ENCODE measurements at regions not wholly inside any gene's neighbourhood (a gene's known extent, or its start where the extent isn't known, plus 50 kb on each side); places are given as distances from the start of the nearest gene placed in this dataset.
"Not testable (repeated sequence)": the region's sequence is repeated elsewhere in the genome, so short reads cannot be mapped to it uniquely, and the experiment has no call there.

DNA sequence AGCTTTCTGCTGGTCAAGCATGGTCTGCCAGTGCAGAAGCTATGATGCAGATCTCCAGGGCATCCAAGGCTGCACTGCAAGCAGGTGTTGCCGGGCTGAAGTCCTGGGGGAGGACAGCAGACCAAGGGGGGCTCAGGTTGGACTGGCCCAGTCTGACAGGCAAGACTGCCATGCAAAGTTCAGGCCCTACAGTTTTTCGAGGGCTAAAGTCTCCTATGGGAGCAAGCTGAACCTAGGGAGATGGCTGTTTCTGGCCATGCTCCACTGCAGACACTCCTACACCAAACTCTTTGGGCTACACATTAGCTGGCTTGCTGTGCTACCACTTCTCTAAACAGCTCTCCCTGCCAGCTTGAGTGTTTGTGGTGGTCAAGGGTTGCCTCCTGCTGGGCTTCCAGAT lies 130.0 kb upstream of the SYNCRIP start:
- no peak overlapping the region for H3K4me3 ChIP-seq (ENCODE audit: low read length in 3 of 3)
- H3K9me3 ChIP-seq (ENCODE audit: control insufficient read depth in 3 of 3, low read length in 3 of 3), result no peaks in the 10 kb centered on the region
- no peaks in the 10 kb centered on the region for H3K4me1 ChIP-seq (ENCODE audit: control insufficient read depth in 3 of 3, insufficient read depth in 3 of 3, low read length in 3 of 3)
- no peak overlapping the region for H3K9ac ChIP-seq (ENCODE audit: low read depth in 1 of 3, low read length in 3 of 3)
- peaks cover 0 to 4% (median 0%) of the 10 kb centered on the region in 3 donors for H3K27me3 ChIP-seq (ENCODE audit: control insufficient read depth in 3 of 3, insufficient read depth in 3 of 3, low read length in 3 of 3)
- H3K27ac ChIP-seq (ENCODE audit: low read depth, low read length), result no peak overlapping the region
- H3K36me3 ChIP-seq (ENCODE audit: control insufficient read depth in 3 of 3, insufficient read depth in 3 of 3, low read length in 3 of 3), result no peaks in the 10 kb centered on the region

DNA sequence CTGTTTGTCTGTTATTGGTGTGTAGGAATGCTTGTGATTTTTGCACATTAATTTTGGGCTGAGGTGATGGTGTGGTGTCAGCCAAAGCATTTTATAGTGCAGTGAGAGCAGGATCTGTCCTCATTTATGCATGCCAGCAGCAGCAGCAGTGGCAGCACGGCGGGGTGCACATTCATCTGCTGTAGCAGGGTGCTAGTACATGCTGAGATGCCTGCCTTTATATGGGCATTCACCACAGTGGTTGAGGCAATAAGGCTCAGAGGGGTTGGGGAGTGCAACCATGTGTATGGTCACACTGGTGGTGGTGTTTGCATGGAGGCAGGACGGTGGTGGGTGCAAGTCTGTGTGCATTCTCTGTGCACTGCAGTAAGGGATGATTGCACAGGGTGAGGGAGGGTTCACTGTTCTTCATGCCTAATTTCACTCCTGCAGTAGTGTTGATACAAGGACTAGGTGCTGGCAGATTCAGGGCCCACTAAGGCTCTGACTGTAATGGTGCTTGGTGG lies 129.3 kb upstream of the SYNCRIP start:
- no peak overlapping the region for H3K9ac ChIP-seq (ENCODE audit: low read depth in 1 of 3, low read length in 3 of 3)
- no peaks in the 10 kb centered on the region for H3K36me3 ChIP-seq (ENCODE audit: control insufficient read depth in 3 of 3, insufficient read depth in 3 of 3, low read length in 3 of 3)
- H3K27ac ChIP-seq (ENCODE audit: low read depth, low read length), result no peak overlapping the region

DNA sequence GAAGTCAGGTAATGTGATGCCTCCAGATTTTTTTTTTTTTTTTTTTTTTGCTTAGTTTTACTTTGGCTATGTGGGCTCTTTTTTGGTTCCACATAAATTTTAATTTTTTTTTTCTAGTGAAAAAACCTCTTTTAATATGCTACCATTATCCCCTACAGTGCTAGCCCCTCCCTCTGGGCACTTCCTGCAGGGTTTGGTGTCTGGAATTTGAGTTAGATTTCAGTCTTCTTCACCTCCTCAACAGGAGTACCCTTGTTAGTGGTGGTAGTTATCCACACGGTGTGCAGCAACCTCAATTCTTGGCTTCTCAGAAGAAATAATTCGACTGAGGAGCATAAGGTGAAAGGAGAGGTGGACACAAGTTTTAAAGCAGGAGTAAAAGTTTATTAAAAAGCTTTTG lies 128.8 kb upstream of the SYNCRIP start:
- Histone ChIP-seq H3K9me3 (ENCODE audit: control insufficient read depth in 3 of 3, low read length in 3 of 3) (no peaks in the 10 kb centered on the region), H3K9ac (ENCODE audit: low read depth in 1 of 3, low read length in 3 of 3) (no peak overlapping the region), H3K27me3 (ENCODE audit: control insufficient read depth in 3 of 3, insufficient read depth in 3 of 3, low read length in 3 of 3) (peaks cover 0 to 4% (median 0%) of the 10 kb centered on the region in 3 donors), H3K36me3 (ENCODE audit: control insufficient read depth in 3 of 3, insufficient read depth in 3 of 3, low read length in 3 of 3) (no peaks in the 10 kb centered on the region), H3K4me3 (ENCODE audit: low read length in 3 of 3) (no peak overlapping the region), H3K27ac (ENCODE audit: low read depth, low read length) (no peak overlapping the region), H3K4me1 (ENCODE audit: control insufficient read depth in 3 of 3, insufficient read depth in 3 of 3, low read length in 3 of 3) (no peaks in the 10 kb centered on the region)

More for the DNA sequence above, 129.3 kb upstream of the SYNCRIP start:
- no peaks in the 10 kb centered on the region for H3K4me1 ChIP-seq (ENCODE audit: control insufficient read depth in 3 of 3, insufficient read depth in 3 of 3, low read length in 3 of 3)
- no peak overlapping the region for H3K4me3 ChIP-seq (ENCODE audit: low read length in 3 of 3)
- H3K27me3 ChIP-seq (ENCODE audit: control insufficient read depth in 3 of 3, insufficient read depth in 3 of 3, low read length in 3 of 3), result peaks cover 0 to 4% (median 0%) of the 10 kb centered on the region in 3 donors
- no peaks in the 10 kb centered on the region for H3K9me3 ChIP-seq (ENCODE audit: control insufficient read depth in 3 of 3, low read length in 3 of 3)

DNA sequence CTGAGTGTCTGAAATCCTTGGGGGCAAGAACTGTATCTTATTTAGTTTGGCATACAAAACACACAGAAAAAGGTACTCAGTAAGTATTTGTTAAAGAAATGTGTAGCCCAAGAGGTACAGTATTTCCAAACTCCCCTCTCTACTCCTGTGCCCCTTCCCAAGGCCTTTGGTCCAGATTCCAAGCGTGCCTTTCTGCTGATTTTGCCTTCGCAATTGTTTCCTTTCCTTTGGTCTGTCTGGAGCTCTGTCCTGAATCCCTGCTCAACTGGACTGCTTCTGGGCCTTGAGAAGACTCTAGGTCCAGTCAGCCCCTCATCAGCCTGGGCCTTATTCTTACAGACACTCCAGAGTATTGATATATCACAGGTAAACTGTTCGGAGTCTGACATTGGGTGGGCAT lies 122.2 kb upstream of the SYNCRIP start:
- H3K36me3 ChIP-seq (ENCODE audit: control insufficient read depth in 3 of 3, insufficient read depth in 3 of 3, low read length in 3 of 3), result no peaks in the 10 kb centered on the region
- H3K9me3 ChIP-seq (ENCODE audit: control insufficient read depth in 3 of 3, low read length in 3 of 3), result no peaks in the 10 kb centered on the region
- no peaks in the 10 kb centered on the region for H3K4me1 ChIP-seq (ENCODE audit: control insufficient read depth in 3 of 3, insufficient read depth in 3 of 3, low read length in 3 of 3)
- no peaks in the 10 kb centered on the region for H3K27me3 ChIP-seq (ENCODE audit: control insufficient read depth in 3 of 3, insufficient read depth in 3 of 3, low read length in 3 of 3)
- no peak overlapping the region for H3K9ac ChIP-seq (ENCODE audit: low read depth in 1 of 3, low read length in 3 of 3)
- no peak overlapping the region for H3K27ac ChIP-seq (ENCODE audit: low read depth, low read length)
- H3K4me3 ChIP-seq (ENCODE audit: low read length in 3 of 3), result no peak overlapping the region

DNA sequence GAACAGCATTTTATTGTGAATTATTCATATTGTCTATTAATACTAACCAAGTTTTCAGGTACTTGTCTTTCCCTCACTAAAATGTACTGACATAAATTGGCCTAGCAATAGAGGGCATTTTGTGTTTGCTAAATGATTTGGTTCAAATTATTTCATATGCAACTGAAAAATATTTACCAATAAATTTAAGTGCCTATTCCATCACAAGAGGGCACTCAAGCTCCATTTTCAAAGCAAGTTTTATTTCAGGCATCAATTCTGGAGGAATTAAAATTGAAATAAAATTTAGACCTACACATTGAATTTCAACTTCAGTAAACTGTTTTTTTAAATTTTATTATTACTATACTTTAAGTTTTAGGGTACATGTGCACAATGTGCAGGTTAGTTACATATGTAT lies 114.3 kb upstream of the SYNCRIP start:
- Histone ChIP-seq H3K36me3 (ENCODE audit: control insufficient read depth in 3 of 3, insufficient read depth in 3 of 3, low read length in 3 of 3) (no peaks in the 10 kb centered on the region), H3K27me3 (ENCODE audit: control insufficient read depth in 3 of 3, insufficient read depth in 3 of 3, low read length in 3 of 3) (no peaks in the 10 kb centered on the region), H3K27ac (ENCODE audit: low read depth, low read length) (no peak overlapping the region), H3K4me3 (ENCODE audit: low read length in 3 of 3) (no peak overlapping the region), H3K4me1 (ENCODE audit: control insufficient read depth in 3 of 3, insufficient read depth in 3 of 3, low read length in 3 of 3) (no peaks in the 10 kb centered on the region), H3K9me3 (ENCODE audit: control insufficient read depth in 3 of 3, low read length in 3 of 3) (no peaks in the 10 kb centered on the region), H3K9ac (ENCODE audit: low read depth in 1 of 3, low read length in 3 of 3) (no peak overlapping the region)

DNA sequence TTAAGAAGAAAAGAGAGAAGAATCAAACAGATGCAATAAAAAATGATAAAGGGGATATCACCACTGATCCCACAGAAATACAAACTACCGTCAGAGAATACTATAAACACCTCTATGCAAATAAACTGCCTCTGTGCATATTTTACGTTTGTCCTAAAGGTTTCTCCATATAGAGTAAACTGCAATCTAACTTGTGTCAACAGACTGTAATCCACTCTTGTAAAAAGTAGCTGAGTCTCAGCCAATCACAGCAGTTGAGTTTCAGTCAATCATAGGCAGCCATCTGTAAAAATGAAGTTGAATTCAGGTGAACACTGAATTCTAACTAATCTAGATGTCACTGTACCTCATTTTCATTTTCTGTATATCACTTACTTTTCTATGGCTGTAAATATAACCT lies 112.2 kb upstream of the SYNCRIP start:
- H3K9ac ChIP-seq (ENCODE audit: low read depth in 1 of 3, low read length in 3 of 3), result no peak overlapping the region
- H3K9me3 ChIP-seq (ENCODE audit: control insufficient read depth in 3 of 3, low read length in 3 of 3), result no peaks in the 10 kb centered on the region
- no peaks in the 10 kb centered on the region for H3K4me1 ChIP-seq (ENCODE audit: control insufficient read depth in 3 of 3, insufficient read depth in 3 of 3, low read length in 3 of 3)
- no peaks in the 10 kb centered on the region for H3K36me3 ChIP-seq (ENCODE audit: control insufficient read depth in 3 of 3, insufficient read depth in 3 of 3, low read length in 3 of 3)
- H3K4me3 ChIP-seq (ENCODE audit: low read length in 3 of 3), result no peak overlapping the region
- no peaks in the 10 kb centered on the region for H3K27me3 ChIP-seq (ENCODE audit: control insufficient read depth in 3 of 3, insufficient read depth in 3 of 3, low read length in 3 of 3)
- no peak overlapping the region for H3K27ac ChIP-seq (ENCODE audit: low read depth, low read length)

DNA sequence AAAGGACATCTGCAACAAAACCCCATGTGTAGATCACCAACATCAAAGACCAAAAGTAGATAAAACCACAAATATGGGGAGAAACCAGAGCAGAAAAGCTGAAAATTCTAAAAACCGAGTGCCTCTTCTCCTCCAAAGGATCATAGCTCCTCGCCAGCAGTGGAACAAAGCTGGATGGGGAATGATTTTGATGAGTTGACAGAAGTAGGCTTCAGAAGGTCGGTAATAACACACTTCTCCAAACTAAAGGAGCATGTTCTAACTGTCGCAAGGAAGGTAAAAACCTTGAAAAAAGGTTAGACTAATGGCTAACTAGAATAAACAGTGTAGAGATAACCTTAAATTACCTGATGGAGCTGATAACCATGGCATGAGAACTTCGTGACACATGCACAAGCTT lies 109.9 kb upstream of the SYNCRIP start:
- Histone ChIP-seq H3K4me3 (ENCODE audit: low read length in 3 of 3) (no peak overlapping the region), H3K4me1 (ENCODE audit: control insufficient read depth in 3 of 3, insufficient read depth in 3 of 3, low read length in 3 of 3) (no peaks in the 10 kb centered on the region), H3K9me3 (ENCODE audit: control insufficient read depth in 3 of 3, low read length in 3 of 3) (no peaks in the 10 kb centered on the region), H3K27ac (ENCODE audit: low read depth, low read length) (no peak overlapping the region), H3K27me3 (ENCODE audit: control insufficient read depth in 3 of 3, insufficient read depth in 3 of 3, low read length in 3 of 3) (no peaks in the 10 kb centered on the region), H3K36me3 (ENCODE audit: control insufficient read depth in 3 of 3, insufficient read depth in 3 of 3, low read length in 3 of 3) (no peaks in the 10 kb centered on the region), H3K9ac (ENCODE audit: low read depth in 1 of 3, low read length in 3 of 3) (no peak overlapping the region)

DNA sequence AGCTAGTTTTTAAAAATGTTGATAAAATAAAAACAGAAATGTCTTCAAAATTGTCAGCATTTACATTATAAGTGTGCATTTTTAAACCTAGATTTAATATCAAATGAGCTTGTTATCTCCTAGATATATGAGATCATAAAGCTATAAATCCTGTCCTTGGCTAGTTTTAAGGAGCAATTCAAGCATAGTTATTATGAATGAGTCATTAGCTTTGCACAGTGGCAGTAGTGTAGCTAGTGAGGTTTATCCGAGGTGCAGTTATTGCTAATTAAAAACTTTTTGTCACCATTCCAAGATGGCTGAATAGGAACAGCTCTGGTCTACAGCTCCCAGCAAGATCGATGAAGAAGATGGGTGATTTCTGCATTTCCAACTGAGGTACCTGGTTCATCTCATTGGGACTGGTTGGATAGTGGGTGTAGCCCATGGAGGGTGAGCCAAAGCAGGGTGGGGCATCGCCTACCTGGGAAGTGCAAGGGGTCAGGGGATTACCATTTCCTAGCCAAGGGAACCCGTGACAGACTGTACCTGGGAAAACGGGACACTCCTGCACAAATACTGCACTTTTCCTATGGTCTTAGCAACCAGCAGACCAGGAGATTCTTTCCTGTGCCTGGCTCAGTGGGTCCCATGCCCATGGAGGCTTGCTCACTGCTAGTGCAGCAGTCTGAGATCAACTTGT lies 108.8 kb upstream of the SYNCRIP start:
- Histone ChIP-seq H3K9ac (ENCODE audit: low read depth in 1 of 3, low read length in 3 of 3) (no peak overlapping the region), H3K9me3 (ENCODE audit: control insufficient read depth in 3 of 3, low read length in 3 of 3) (no peaks in the 10 kb centered on the region), H3K36me3 (ENCODE audit: control insufficient read depth in 3 of 3, insufficient read depth in 3 of 3, low read length in 3 of 3) (no peaks in the 10 kb centered on the region), H3K27me3 (ENCODE audit: control insufficient read depth in 3 of 3, insufficient read depth in 3 of 3, low read length in 3 of 3) (no peaks in the 10 kb centered on the region), H3K4me3 (ENCODE audit: low read length in 3 of 3) (no peak overlapping the region), H3K4me1 (ENCODE audit: control insufficient read depth in 3 of 3, insufficient read depth in 3 of 3, low read length in 3 of 3) (no peaks in the 10 kb centered on the region), H3K27ac (ENCODE audit: low read depth, low read length) (no peak overlapping the region)

DNA sequence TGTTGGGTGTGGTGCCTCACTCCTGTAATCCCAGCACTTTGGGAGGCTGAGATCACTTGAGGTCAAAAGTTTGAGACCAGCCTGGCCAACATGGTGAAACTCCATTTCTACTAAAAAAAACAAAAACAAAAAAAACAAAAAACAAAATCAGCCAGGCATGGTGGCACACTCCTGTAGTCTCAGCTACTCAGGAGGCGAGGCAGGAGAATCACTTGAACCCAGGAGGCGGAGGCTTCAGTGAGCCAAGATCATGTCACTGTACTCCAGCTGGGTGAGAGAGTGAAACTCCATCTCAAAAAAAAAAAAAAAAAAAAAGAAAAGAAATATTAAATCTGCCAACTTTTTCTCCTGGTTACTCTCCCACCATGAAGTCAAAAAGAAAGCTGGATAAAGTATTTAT lies 107.5 kb upstream of the SYNCRIP start:
- H3K36me3 ChIP-seq (ENCODE audit: control insufficient read depth in 3 of 3, insufficient read depth in 3 of 3, low read length in 3 of 3); H3K9me3 ChIP-seq (ENCODE audit: control insufficient read depth in 3 of 3, low read length in 3 of 3); H3K27me3 ChIP-seq (ENCODE audit: control insufficient read depth in 3 of 3, insufficient read depth in 3 of 3, low read length in 3 of 3); H3K4me1 ChIP-seq (ENCODE audit: control insufficient read depth in 3 of 3, insufficient read depth in 3 of 3, low read length in 3 of 3); H3K27ac ChIP-seq (ENCODE audit: low read depth, low read length); H3K9ac ChIP-seq (ENCODE audit: low read depth in 1 of 3, low read length in 3 of 3); H3K4me3 ChIP-seq (ENCODE audit: low read length in 3 of 3): not testable (repeated sequence)

DNA sequence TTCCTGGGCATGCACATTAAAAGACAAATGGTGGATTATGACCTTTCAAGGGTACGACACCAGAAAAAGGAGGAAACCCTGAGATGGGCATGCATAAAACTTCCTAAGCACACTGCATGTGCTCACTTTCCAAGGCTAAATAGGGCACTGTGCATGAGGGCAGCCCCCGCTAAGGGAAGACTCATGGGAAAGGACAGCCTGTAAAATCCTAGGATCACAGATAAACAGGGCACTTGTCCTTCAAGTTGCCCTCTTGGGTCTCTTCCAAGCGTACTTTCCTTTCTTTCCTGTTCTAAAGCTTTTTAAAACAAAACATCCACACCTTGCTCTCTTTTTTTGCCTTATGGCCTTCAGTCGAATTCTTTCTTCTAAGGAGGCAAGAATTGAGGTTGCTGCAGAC lies 106.5 kb upstream of the SYNCRIP start:
- no peaks in the 10 kb centered on the region for H3K36me3 ChIP-seq (ENCODE audit: control insufficient read depth in 3 of 3, insufficient read depth in 3 of 3, low read length in 3 of 3)
- no peak overlapping the region for H3K4me3 ChIP-seq (ENCODE audit: low read length in 3 of 3)
- no peaks in the 10 kb centered on the region for H3K4me1 ChIP-seq (ENCODE audit: control insufficient read depth in 3 of 3, insufficient read depth in 3 of 3, low read length in 3 of 3)
- no peaks in the 10 kb centered on the region for H3K27me3 ChIP-seq (ENCODE audit: control insufficient read depth in 3 of 3, insufficient read depth in 3 of 3, low read length in 3 of 3)
- H3K9me3 ChIP-seq (ENCODE audit: control insufficient read depth in 3 of 3, low read length in 3 of 3), result no peaks in the 10 kb centered on the region
- no peak overlapping the region for H3K9ac ChIP-seq (ENCODE audit: low read depth in 1 of 3, low read length in 3 of 3)
- H3K27ac ChIP-seq (ENCODE audit: low read depth, low read length), result no peak overlapping the region
